Effector memory CD4-positive, alpha-beta T cell (primary cell): ENCODE measurements at regions not wholly inside any gene's neighbourhood (a gene's known extent, or its start where the extent isn't known, plus 50 kb on each side); places are given as distances from the start of the nearest gene placed in this dataset.

Experiments used
- DNase-seq, 3 donors: peaks; one replicate each; pipeline ENCODE4 v3.0.0-alpha.2; 2020
- H3K27ac ChIP-seq: 2 replicates; pipeline ENCODE4 v1.7.0; 2013; ENCODE audit warnings: mild to moderate bottlenecking, low read length, moderate library complexity; ENCODE audit not compliant: insufficient read depth, poor library complexity, severe bottlenecking
- H3K27me3 ChIP-seq: replicated peaks from 2 replicates; pipeline ENCODE4 v1.7.0; 2013; ENCODE audit warnings: mild to moderate bottlenecking, low read length; ENCODE audit not compliant: insufficient read depth, control insufficient read depth, poor library complexity, severe bottlenecking
- H3K36me3 ChIP-seq: 2 replicates; pipeline ENCODE4 v1.7.0; 2013; ENCODE audit warnings: mild to moderate bottlenecking, low read length, moderate library complexity; ENCODE audit not compliant: control insufficient read depth, insufficient read depth
- H3K4me1 ChIP-seq: 2 replicates; pipeline ENCODE4 v1.7.0; 2013; ENCODE audit warnings: low read length, mild to moderate bottlenecking; ENCODE audit not compliant: control insufficient read depth, insufficient read depth, poor library complexity, severe bottlenecking
- H3K4me3 ChIP-seq: 2 replicates; pipeline ENCODE4 v1.7.0; 2013; ENCODE audit warnings: low read length, low read depth, mild to moderate bottlenecking; ENCODE audit not compliant: insufficient read depth, poor library complexity, severe bottlenecking
- H3K9me3 ChIP-seq: 2 replicates; pipeline ENCODE4 v1.7.0; 2013; ENCODE audit warnings: mild to moderate bottlenecking, low read length, moderate library complexity; ENCODE audit not compliant: control insufficient read depth

GRCh38 chr9:103068753-103069152 lies 73.6 kb downstream of the CYLC2 start:
- Histone ChIP-seq H3K4me3 (no peak overlapping the region), H3K9me3 (no peaks in the 10 kb centered on the region), H3K27ac (no peak overlapping the region), H3K36me3 (no peaks in the 10 kb centered on the region), H3K4me1 (no peaks in the 10 kb centered on the region), H3K27me3 (no peaks in the 10 kb centered on the region)
- no peak for DNase-seq

- H3K27ac ChIP-seq: no peak overlapping the region
- H3K4me3 ChIP-seq: no peak overlapping the region
- no peaks in the 10 kb centered on the region for H3K9me3 ChIP-seq
- no peaks in the 10 kb centered on the region for H3K36me3 ChIP-seq
- no peak for DNase-seq
- no peaks in the 10 kb centered on the region for H3K4me1 ChIP-seq
- no peaks in the 10 kb centered on the region for H3K27me3 ChIP-seq
Observed at GRCh38 chr9:103078581-103078980, 83.4 kb downstream of the CYLC2 start.

- H3K36me3 ChIP-seq: no peaks in the 10 kb centered on the region
- no peaks in the 10 kb centered on the region for H3K27me3 ChIP-seq
- H3K4me1 ChIP-seq: no peaks in the 10 kb centered on the region
- no peak for DNase-seq
- no peaks in the 10 kb centered on the region for H3K9me3 ChIP-seq
- H3K4me3 ChIP-seq: no peak overlapping the region
- no peak overlapping the region for H3K27ac ChIP-seq
Observed at GRCh38 chr9:103082494-103082893, 87.4 kb downstream of the CYLC2 start.

DNA sequence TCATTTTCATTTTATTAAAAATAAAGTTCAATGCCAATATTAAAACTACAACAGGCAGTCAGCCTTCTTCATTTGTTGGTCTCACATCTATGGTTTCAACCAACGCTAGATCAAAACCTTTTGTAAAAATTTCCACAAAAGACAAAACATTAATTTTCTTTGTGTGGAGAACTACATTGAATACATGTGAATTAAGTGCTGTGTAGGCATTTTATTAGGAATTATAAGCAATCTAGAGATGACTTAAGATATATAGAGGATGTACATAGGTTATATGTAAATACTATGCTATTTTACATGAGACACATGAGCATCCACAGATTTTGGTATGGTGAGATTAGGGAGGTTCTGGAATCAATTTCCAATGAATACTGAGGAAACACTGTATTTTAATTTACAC lies 94.2 kb downstream of the CYLC2 start:
- no peak overlapping the region for H3K4me3 ChIP-seq
- no peaks in the 10 kb centered on the region for H3K36me3 ChIP-seq
- no peaks in the 10 kb centered on the region for H3K9me3 ChIP-seq
- H3K27ac ChIP-seq: no peak overlapping the region
- no peaks in the 10 kb centered on the region for H3K27me3 ChIP-seq
- DNase-seq: no peak
- no peaks in the 10 kb centered on the region for H3K4me1 ChIP-seq

- H3K4me1 ChIP-seq: no peaks in the 10 kb centered on the region
- no peaks in the 10 kb centered on the region for H3K36me3 ChIP-seq
- DNase-seq: no peak
- H3K27ac ChIP-seq: no peak overlapping the region
- no peaks in the 10 kb centered on the region for H3K9me3 ChIP-seq
- no peak overlapping the region for H3K4me3 ChIP-seq
- no peaks in the 10 kb centered on the region for H3K27me3 ChIP-seq
Observed at GRCh38 chr9:103104101-103104500, 109.0 kb downstream of the CYLC2 start.

DNA sequence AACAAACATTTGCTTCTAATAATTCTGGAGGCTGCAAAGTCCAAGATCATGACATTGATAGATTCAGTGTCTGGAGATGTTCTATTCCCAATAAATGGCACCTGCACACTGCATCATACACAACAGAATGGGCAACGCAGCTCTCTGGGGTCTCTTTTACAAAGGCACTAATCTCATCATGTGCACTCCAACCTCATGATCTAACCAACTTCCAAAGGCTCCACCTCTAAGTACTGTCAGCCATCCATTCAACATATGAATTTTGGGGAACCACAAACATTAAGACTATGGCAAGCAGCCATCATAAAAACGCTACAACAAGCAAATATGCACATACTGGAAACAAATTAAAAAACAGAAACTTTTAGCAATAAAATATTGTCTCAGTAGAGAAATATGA lies 121.1 kb downstream of the CYLC2 start:
- DNase-seq: no peak
- Histone ChIP-seq H3K36me3 (no peaks in the 10 kb centered on the region), H3K27me3 (no peaks in the 10 kb centered on the region), H3K27ac (no peak overlapping the region), H3K9me3 (no peaks in the 10 kb centered on the region), H3K4me1 (no peaks in the 10 kb centered on the region), H3K4me3 (no peak overlapping the region)

DNA sequence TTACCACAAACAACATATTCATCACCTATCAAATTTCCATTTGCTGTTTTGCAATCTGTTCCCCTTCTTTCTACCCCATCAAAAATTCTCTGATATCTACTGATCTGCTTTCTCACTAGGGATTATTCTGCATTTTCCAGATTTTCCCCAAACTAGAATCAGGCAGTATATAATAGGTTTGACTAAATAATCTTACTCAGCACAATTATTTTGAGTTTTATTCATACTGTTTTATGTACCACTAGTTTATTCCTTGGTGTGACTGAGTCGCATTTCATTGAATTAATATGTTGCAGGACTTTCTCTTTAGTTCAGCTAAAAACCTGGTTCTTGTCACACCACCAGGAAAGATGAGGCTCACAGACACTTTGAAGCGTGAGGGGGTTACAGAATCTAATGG lies 131.4 kb downstream of the CYLC2 start:
- no peak overlapping the region for H3K27ac ChIP-seq
- DNase-seq: no peak
- H3K9me3 ChIP-seq: no peaks in the 10 kb centered on the region

GRCh38 chr9:103139891-103140290 lies 144.8 kb downstream of the CYLC2 start:
- no peaks in the 10 kb centered on the region for H3K36me3 ChIP-seq
- no peak overlapping the region for H3K4me3 ChIP-seq
- H3K9me3 ChIP-seq: no peaks in the 10 kb centered on the region
- H3K27ac ChIP-seq: no peak overlapping the region
- H3K4me1 ChIP-seq: no peaks in the 10 kb centered on the region
- no peaks in the 10 kb centered on the region for H3K27me3 ChIP-seq
- no peak for DNase-seq

More for the DNA sequence above, 131.4 kb downstream of the CYLC2 start:
- Histone ChIP-seq H3K4me1 (no peaks in the 10 kb centered on the region), H3K27me3 (no peaks in the 10 kb centered on the region), H3K4me3 (no peak overlapping the region), H3K36me3 (no peaks in the 10 kb centered on the region)

DNA sequence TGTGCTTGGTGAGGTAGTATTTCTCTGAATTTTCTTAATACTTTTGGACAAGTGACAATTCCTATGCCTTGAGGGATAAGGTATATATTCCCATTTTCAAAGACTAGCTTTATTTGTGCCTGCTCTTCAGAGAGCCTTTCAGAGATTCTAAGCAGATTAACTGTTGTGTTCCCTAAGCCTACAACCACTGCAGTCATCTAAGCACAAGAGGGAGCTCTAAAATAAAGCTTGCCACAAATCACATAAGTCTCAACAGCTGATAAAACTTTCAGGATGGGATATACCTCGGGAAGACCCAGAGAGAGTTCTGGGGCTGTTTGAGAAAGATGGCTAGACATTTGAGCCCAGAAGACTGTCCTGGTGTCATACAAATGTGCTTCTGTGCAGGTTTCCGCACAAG lies 157.3 kb downstream of the CYLC2 start:
- Histone ChIP-seq H3K9me3 (no peaks in the 10 kb centered on the region), H3K27ac (no peak overlapping the region), H3K36me3 (no peaks in the 10 kb centered on the region), H3K4me3 (no peak overlapping the region), H3K4me1 (no peaks in the 10 kb centered on the region), H3K27me3 (no peaks in the 10 kb centered on the region)
- no peak for DNase-seq

DNA sequence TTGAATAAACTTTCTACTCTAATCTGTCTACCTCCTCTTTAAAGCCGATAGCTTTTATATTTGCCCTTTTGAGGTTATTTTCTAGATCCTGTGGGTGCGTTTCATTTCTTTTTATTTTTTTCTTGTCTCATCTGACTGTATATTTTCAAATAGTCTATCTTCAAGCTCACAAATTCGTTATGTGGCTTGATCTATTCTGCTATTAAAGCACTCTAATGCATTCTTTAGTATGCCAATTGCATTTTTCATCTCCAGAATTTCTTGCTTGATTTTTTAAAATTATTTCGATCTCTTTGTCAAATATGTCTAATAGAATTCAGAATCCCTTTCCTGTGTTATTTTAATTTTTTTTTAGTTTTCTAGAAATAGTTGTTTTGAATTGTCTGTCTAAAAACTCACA lies 172.4 kb downstream of the CYLC2 start:
- no peaks in the 10 kb centered on the region for H3K36me3 ChIP-seq
- no peaks in the 10 kb centered on the region for H3K27me3 ChIP-seq
- no peaks in the 10 kb centered on the region for H3K4me1 ChIP-seq
- H3K27ac ChIP-seq: no peak overlapping the region
- no peak for DNase-seq
- H3K4me3 ChIP-seq: no peak overlapping the region
- peaks cover 4% of the 10 kb centered on the region for H3K9me3 ChIP-seq

GRCh38 chr9:103168254-103168653 lies 173.1 kb downstream of the CYLC2 start:
- H3K4me1 ChIP-seq: no peaks in the 10 kb centered on the region

More at GRCh38 chr9:103168254-103168653, 173.1 kb downstream of the CYLC2 start:
- no peak overlapping the region for H3K27ac ChIP-seq
- no peaks in the 10 kb centered on the region for H3K27me3 ChIP-seq
- peaks cover 4% of the 10 kb centered on the region for H3K9me3 ChIP-seq
- DNase-seq: no peak
- H3K36me3 ChIP-seq: no peaks in the 10 kb centered on the region
- no peak overlapping the region for H3K4me3 ChIP-seq
